ENCODE measurements at regions not wholly inside any gene's neighbourhood (a gene's known extent, or its start where the extent isn't known, plus 50 kb on each side); places are given as distances from the start of the nearest gene placed in this dataset.
A peak's percentile ranks its signal among the peaks of the same experiment; 100 is the strongest.

DNA sequence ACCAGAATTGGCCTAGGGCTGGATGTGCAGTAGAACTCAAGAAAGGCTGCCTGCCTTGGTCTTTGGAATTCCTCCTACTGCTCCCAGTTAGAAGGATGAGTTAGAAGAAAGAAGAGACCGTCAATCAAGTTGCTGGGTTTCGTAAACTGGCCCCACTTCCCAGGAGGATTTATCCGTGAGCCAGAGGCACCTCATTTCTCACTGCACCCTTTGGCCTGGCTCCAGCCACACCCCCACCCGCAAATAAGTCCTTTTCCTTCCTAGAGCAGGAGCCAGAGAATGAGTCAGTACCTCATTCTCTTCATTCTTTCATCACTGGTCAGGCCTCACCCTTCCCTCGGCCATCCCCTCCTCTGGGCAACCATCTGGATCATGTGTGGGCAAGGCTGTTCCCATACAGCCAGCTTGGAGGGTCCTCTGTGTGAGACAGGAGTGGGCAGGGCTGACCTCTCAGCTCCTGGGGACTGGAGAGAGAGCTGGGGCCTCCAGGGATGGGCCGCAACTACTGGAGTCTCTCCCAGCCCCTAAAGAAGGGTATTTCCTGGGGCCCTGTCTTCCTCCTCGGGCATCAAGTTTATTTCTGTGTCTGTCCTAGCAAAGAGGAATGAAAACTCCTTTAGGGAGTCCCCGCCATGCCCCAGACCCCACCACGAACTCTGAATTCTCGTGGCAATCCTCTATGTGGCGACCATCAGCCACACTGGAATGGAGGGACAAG is 87.2 kb upstream of the DUSP5 start:
- peaks cover 0 to 7% of the 10 kb centered on the region in 2 donors for H3K4me1 ChIP-seq (ENCODE audit: control insufficient read depth in 2 of 2, insufficient read depth in 1 of 2, low read depth in 1 of 2, low read length in 2 of 2)
- H3K9me3 ChIP-seq (replicated peaks in 1 of 2; ENCODE audit: control insufficient read depth in 2 of 2, insufficient read depth in 1 of 2, low read depth in 1 of 2, low read length in 2 of 2): no peaks in the 10 kb centered on the region
- peak overlapping the region; percentile 23 for H3K23ac ChIP-seq (ENCODE audit: low read depth, low read length, poor library complexity)
- no peak overlapping the region for H4K8ac ChIP-seq (ENCODE audit: low read depth, low read length)
- H4K91ac ChIP-seq (ENCODE audit: low read depth, low read length, poor library complexity): no peak overlapping the region
- H2BK12ac ChIP-seq (ENCODE audit: low read length): peak overlapping the region; percentile 30
- DNase-seq (ENCODE audit: low spot score): no peak
- H3K27ac ChIP-seq (replicated peaks; ENCODE audit: low read length): no peak overlapping the region
- H3K14ac ChIP-seq (ENCODE audit: low read length): no peak overlapping the region
- H3K4me2 ChIP-seq (ENCODE audit: insufficient read depth, low read length, poor library complexity, severe bottlenecking): no peak overlapping the region
- H2AK5ac ChIP-seq (ENCODE audit: low read depth, low read length): no peak overlapping the region
- H3K79me1 ChIP-seq (ENCODE audit: low read depth, low read length): no peaks in the 10 kb centered on the region
- H3K9ac ChIP-seq (ENCODE audit: low read depth, low read length, poor library complexity): no peak overlapping the region
- WGBS, 2 donors (ENCODE audit: extremely low coverage in 2 of 2, insufficient read length in 2 of 2, insufficient replicate concordance in 1 of 2): no CpG with 5 or more reads among the region's 11 CpGs
- no peak overlapping the region for H2BK5ac ChIP-seq (ENCODE audit: low read length)
- H3K27me3 ChIP-seq (ENCODE audit: control insufficient read depth in 3 of 3, insufficient read depth in 3 of 3, low read depth in 1 of 3, low read length in 3 of 3): peaks cover 0 to 16% (median 0%) of the 10 kb centered on the region in 3 experiments
- no peak overlapping the region for H2BK120ac ChIP-seq (ENCODE audit: low read depth, low read length)
- no peak overlapping the region for H3K4me3 ChIP-seq (ENCODE audit: low read length in 2 of 2)
- no peak overlapping the region for H3K4ac ChIP-seq (ENCODE audit: low read length)
- H3K36me3 ChIP-seq (replicated peaks in 1 of 2; ENCODE audit: control insufficient read depth in 2 of 2, insufficient read depth in 2 of 2, low read length in 2 of 2): no peaks in the 10 kb centered on the region
- peak overlapping the region; percentile 83 for H3K18ac ChIP-seq (ENCODE audit: low read length)
- H2AFZ ChIP-seq (ENCODE audit: low read length): no peak overlapping the region
- no peak overlapping the region for H2BK15ac ChIP-seq (ENCODE audit: low read length)

DNA sequence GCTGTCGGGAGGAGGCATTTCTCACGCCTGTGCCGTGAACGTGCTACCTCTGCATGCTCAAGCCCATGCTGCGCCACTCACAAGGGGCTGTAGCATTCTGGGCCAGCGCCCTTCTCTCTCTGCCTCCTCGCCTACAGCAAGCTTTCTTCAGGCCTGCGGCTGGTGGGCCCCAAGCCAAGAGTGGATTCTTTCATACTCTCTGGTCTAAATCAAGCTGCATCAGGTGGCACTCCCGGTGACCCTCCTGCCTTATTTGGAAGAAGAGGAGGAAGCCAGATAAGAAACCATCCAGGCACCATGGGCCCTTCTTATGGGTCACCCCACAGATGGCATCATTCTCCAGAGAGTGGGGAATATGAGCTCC is 86.7 kb upstream of the DUSP5 start:
- H3K23ac ChIP-seq (ENCODE audit: low read depth, low read length, poor library complexity): peak overlapping the region; percentile 23
- no peak overlapping the region for H2AFZ ChIP-seq (ENCODE audit: low read length)
- peak overlapping the region; percentile 83 for H3K18ac ChIP-seq (ENCODE audit: low read length)
- H2AK5ac ChIP-seq (ENCODE audit: low read depth, low read length): no peak overlapping the region
- H2BK15ac ChIP-seq (ENCODE audit: low read length): no peak overlapping the region
- H3K4ac ChIP-seq (ENCODE audit: low read length): no peak overlapping the region
- H3K27ac ChIP-seq (replicated peaks; ENCODE audit: low read length): no peak overlapping the region
- no peak overlapping the region for H3K9ac ChIP-seq (ENCODE audit: low read depth, low read length, poor library complexity)
- WGBS, 2 donors (ENCODE audit: extremely low coverage in 2 of 2, insufficient read length in 2 of 2, insufficient replicate concordance in 1 of 2): no CpG with 5 or more reads among the region's 9 CpGs
- H3K4me2 ChIP-seq (ENCODE audit: insufficient read depth, low read length, poor library complexity, severe bottlenecking): no peak overlapping the region
- H3K27me3 ChIP-seq (ENCODE audit: control insufficient read depth in 3 of 3, insufficient read depth in 3 of 3, low read depth in 1 of 3, low read length in 3 of 3): peaks cover 0 to 21% (median 0%) of the 10 kb centered on the region in 3 experiments
- peaks cover 0 to 7% of the 10 kb centered on the region in 2 donors for H3K4me1 ChIP-seq (ENCODE audit: control insufficient read depth in 2 of 2, insufficient read depth in 1 of 2, low read depth in 1 of 2, low read length in 2 of 2)
- no peak overlapping the region for H4K8ac ChIP-seq (ENCODE audit: low read depth, low read length)
- H2BK12ac ChIP-seq (ENCODE audit: low read length): peak overlapping the region; percentile 30
- no peak overlapping the region for H2BK120ac ChIP-seq (ENCODE audit: low read depth, low read length)
- no peaks in the 10 kb centered on the region for H3K9me3 ChIP-seq (replicated peaks in 1 of 2; ENCODE audit: control insufficient read depth in 2 of 2, insufficient read depth in 1 of 2, low read depth in 1 of 2, low read length in 2 of 2)
- H3K14ac ChIP-seq (ENCODE audit: low read length): no peak overlapping the region
- no peak overlapping the region for H3K4me3 ChIP-seq (ENCODE audit: low read length in 2 of 2)
- H4K91ac ChIP-seq (ENCODE audit: low read depth, low read length, poor library complexity): no peak overlapping the region
- no peaks in the 10 kb centered on the region for H3K79me1 ChIP-seq (ENCODE audit: low read depth, low read length)
- H2BK5ac ChIP-seq (ENCODE audit: low read length): no peak overlapping the region
- H3K36me3 ChIP-seq (replicated peaks in 1 of 2; ENCODE audit: control insufficient read depth in 2 of 2, insufficient read depth in 2 of 2, low read length in 2 of 2): no peaks in the 10 kb centered on the region
- DNase-seq (ENCODE audit: low spot score): no peak

DNA sequence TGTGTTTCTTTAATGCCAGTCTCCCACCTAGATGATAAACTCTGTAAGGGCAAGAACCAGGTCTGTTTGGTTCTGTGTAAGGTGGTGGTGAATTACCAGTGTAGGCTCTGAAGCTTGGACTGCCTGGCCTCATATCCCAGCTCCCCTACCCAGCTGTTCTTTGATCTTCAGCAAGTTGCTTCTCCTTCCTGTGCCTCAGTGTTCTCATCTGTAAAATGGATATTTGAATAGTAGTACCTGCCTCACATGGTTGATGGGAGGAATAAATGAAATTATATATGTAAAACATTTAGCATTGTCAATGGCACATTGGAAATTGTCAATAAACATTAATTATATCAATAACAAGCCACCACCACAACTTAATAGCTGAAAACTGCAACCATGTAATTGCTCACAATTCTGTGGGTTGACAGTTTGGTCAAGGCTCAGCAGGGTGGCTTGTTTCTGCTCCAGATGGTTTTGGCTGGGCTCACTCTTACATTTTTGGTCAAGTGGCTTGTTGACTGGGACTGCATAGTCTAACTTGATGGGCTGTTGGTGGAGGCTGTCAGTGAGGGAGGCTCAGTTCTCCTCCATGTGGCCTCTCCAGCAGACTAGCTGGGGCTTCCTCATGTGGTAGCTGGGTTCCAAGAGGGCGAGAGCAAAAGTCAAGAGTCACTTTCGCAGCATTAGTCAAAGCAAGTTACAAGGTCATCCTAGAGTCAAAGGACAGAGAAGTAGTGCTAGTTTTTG is 84.5 kb upstream of the DUSP5 start:
- Histone ChIP-seq H3K9me3 (replicated peaks in 1 of 2; ENCODE audit: control insufficient read depth in 2 of 2, insufficient read depth in 1 of 2, low read depth in 1 of 2, low read length in 2 of 2) (no peaks in the 10 kb centered on the region), H3K18ac (ENCODE audit: low read length) (no peak overlapping the region), H2AK5ac (ENCODE audit: low read depth, low read length) (no peak overlapping the region), H2BK5ac (ENCODE audit: low read length) (no peak overlapping the region), H3K27ac (replicated peaks; ENCODE audit: low read length) (no peak overlapping the region), H2BK12ac (ENCODE audit: low read length) (no peak overlapping the region), H3K4me2 (ENCODE audit: insufficient read depth, low read length, poor library complexity, severe bottlenecking) (no peak overlapping the region), H3K4me1 (ENCODE audit: control insufficient read depth in 2 of 2, insufficient read depth in 1 of 2, low read depth in 1 of 2, low read length in 2 of 2) (peaks cover 0 to 2% of the 10 kb centered on the region in 2 donors), H3K9ac (ENCODE audit: low read depth, low read length, poor library complexity) (no peak overlapping the region), H3K36me3 (replicated peaks in 1 of 2; ENCODE audit: control insufficient read depth in 2 of 2, insufficient read depth in 2 of 2, low read length in 2 of 2) (no peaks in the 10 kb centered on the region), H2AFZ (ENCODE audit: low read length) (no peak overlapping the region), H3K79me1 (ENCODE audit: low read depth, low read length) (no peaks in the 10 kb centered on the region), H3K23ac (ENCODE audit: low read depth, low read length, poor library complexity) (no peak overlapping the region), H4K91ac (ENCODE audit: low read depth, low read length, poor library complexity) (no peak overlapping the region), H3K14ac (ENCODE audit: low read length) (no peak overlapping the region), H2BK120ac (ENCODE audit: low read depth, low read length) (no peak overlapping the region), H3K4ac (ENCODE audit: low read length) (no peak overlapping the region), H4K8ac (ENCODE audit: low read depth, low read length) (no peak overlapping the region), H3K4me3 (ENCODE audit: low read length in 2 of 2) (no peak overlapping the region), H2BK15ac (ENCODE audit: low read length) (no peak overlapping the region), H3K27me3 (ENCODE audit: control insufficient read depth in 3 of 3, insufficient read depth in 3 of 3, low read depth in 1 of 3, low read length in 3 of 3) (peaks cover 0 to 19% (median 0%) of the 10 kb centered on the region in 3 experiments)
- WGBS, 2 donors (ENCODE audit: extremely low coverage in 2 of 2, insufficient read length in 2 of 2, insufficient replicate concordance in 1 of 2): no CpG with 5 or more reads among the region's 2 CpGs
- no peak for DNase-seq (ENCODE audit: low spot score)

DNA sequence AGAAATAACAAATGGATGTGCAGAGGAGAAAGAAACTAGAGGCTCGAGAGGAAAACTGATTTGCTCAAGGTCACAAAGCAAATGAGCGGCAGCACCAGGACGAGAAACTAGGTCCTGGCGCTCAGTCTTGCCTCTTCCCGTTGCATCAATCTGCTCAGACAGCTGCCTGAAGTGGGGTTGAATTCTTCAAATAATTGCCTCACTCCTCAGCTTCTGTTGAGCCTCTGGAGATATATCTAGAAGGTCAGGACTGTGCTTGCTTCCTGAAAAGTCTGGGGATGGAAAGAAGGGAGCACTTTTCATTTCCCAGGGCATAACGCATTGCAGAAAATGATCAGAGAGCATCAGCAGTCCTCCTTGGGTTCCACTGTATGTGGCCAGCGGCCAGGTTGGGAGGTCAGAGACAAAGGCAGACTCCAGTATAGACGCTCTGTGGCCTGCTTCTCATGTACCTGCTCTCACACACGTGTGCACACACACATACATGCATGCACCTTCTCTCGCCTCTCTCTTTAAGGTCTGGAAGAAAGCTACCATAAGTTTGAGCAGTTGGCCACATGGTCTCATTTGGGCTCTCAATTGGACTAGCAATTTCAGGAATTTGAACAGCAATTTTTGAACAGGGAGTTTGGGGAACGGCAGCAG is 83.7 kb upstream of the DUSP5 start:
- H3K23ac ChIP-seq (ENCODE audit: low read depth, low read length, poor library complexity): no peak overlapping the region
- no peak overlapping the region for H4K8ac ChIP-seq (ENCODE audit: low read depth, low read length)
- no peak overlapping the region for H3K27ac ChIP-seq (replicated peaks; ENCODE audit: low read length)
- no peak overlapping the region for H2BK5ac ChIP-seq (ENCODE audit: low read length)
- no peak overlapping the region for H4K91ac ChIP-seq (ENCODE audit: low read depth, low read length, poor library complexity)
- H2AFZ ChIP-seq (ENCODE audit: low read length): no peak overlapping the region
- no peak for DNase-seq (ENCODE audit: low spot score)
- no peak overlapping the region for H2BK120ac ChIP-seq (ENCODE audit: low read depth, low read length)
- peaks cover 0 to 19% (median 0%) of the 10 kb centered on the region in 3 experiments for H3K27me3 ChIP-seq (ENCODE audit: control insufficient read depth in 3 of 3, insufficient read depth in 3 of 3, low read depth in 1 of 3, low read length in 3 of 3)
- no peak overlapping the region for H2BK15ac ChIP-seq (ENCODE audit: low read length)
- H3K9ac ChIP-seq (ENCODE audit: low read depth, low read length, poor library complexity): no peak overlapping the region
- H3K4me2 ChIP-seq (ENCODE audit: insufficient read depth, low read length, poor library complexity, severe bottlenecking): no peak overlapping the region
- H3K36me3 ChIP-seq (replicated peaks in 1 of 2; ENCODE audit: control insufficient read depth in 2 of 2, insufficient read depth in 2 of 2, low read length in 2 of 2): no peaks in the 10 kb centered on the region
- no peaks in the 10 kb centered on the region for H3K79me1 ChIP-seq (ENCODE audit: low read depth, low read length)
- H3K4me3 ChIP-seq (ENCODE audit: low read length in 2 of 2): no peak overlapping the region
- no peaks in the 10 kb centered on the region for H3K9me3 ChIP-seq (replicated peaks in 1 of 2; ENCODE audit: control insufficient read depth in 2 of 2, insufficient read depth in 1 of 2, low read depth in 1 of 2, low read length in 2 of 2)
- H3K14ac ChIP-seq (ENCODE audit: low read length): no peak overlapping the region
- no CpG with 5 or more reads among the region's 11 CpGs for WGBS, 2 donors (ENCODE audit: extremely low coverage in 2 of 2, insufficient read length in 2 of 2, insufficient replicate concordance in 1 of 2)
- H3K4ac ChIP-seq (ENCODE audit: low read length): no peak overlapping the region
- H2AK5ac ChIP-seq (ENCODE audit: low read depth, low read length): no peak overlapping the region
- peaks cover 0 to 2% of the 10 kb centered on the region in 2 donors for H3K4me1 ChIP-seq (ENCODE audit: control insufficient read depth in 2 of 2, insufficient read depth in 1 of 2, low read depth in 1 of 2, low read length in 2 of 2)
- no peak overlapping the region for H3K18ac ChIP-seq (ENCODE audit: low read length)
- H2BK12ac ChIP-seq (ENCODE audit: low read length): no peak overlapping the region

Data from neuronal stem cell (in vitro differentiated cells).